ENCODE measurements at regions not wholly inside any gene's neighbourhood (a gene's known extent, or its start where the extent isn't known, plus 50 kb on each side); places are given as distances from the start of the nearest gene placed in this dataset.
A peak's percentile ranks its signal among the peaks of the same experiment; 100 is the strongest.
"Not testable (repeated sequence)": the region's sequence is repeated elsewhere in the genome, so short reads cannot be mapped to it uniquely, and the experiment has no call there.

- no peak overlapping the region for H3K27ac ChIP-seq (ENCODE audit: low read depth in 2 of 2, low read length in 2 of 2)
- no peaks in the 10 kb centered on the region for H3K9me3 ChIP-seq (ENCODE audit: control insufficient read depth in 2 of 3, insufficient read depth in 1 of 3, low read length in 3 of 3)
- no peaks in the 10 kb centered on the region for H3K27me3 ChIP-seq (ENCODE audit: control insufficient read depth, insufficient read depth, low read length)
- H3K4me3 ChIP-seq (ENCODE audit: low read length in 3 of 3), result no peak overlapping the region
- no peaks in the 10 kb centered on the region for H3K4me1 ChIP-seq (ENCODE audit: control insufficient read depth in 2 of 3, insufficient read depth in 2 of 3, low read depth in 1 of 3, low read length in 3 of 3)
- peak in 1 of 5 donors; percentile 54 for DNase-seq
- TF ChIP-seq CTCF (IDR thresholded peaks at IDR 0.05; ENCODE audit: borderline replicate concordance, extremely low read depth, insufficient read depth), result no peak
- intact Hi-C loops (cut with DNase I), result no loop called here
- no peak overlapping the region for H3K9ac ChIP-seq (ENCODE audit: low read length in 3 of 3)
- no peaks in the 10 kb centered on the region for H3K36me3 ChIP-seq (ENCODE audit: control insufficient read depth in 2 of 3, insufficient read depth in 3 of 3, low read length in 3 of 3)
- FAIRE-seq, result no peak
Observed at GRCh38 chr18:66005831-66006588, 255.2 kb downstream of the CDH7 start.

GRCh38 chr18:65998971-65999700 lies 248.3 kb downstream of the CDH7 start:
- H3K9ac ChIP-seq (ENCODE audit: low read length in 3 of 3); intact Hi-C loops (cut with DNase I); FAIRE-seq; H3K36me3 ChIP-seq (ENCODE audit: control insufficient read depth in 2 of 3, insufficient read depth in 3 of 3, low read length in 3 of 3); H3K4me3 ChIP-seq (ENCODE audit: low read length in 3 of 3); H3K27ac ChIP-seq (ENCODE audit: low read depth in 2 of 2, low read length in 2 of 2); H3K9me3 ChIP-seq (ENCODE audit: control insufficient read depth in 2 of 3, insufficient read depth in 1 of 3, low read length in 3 of 3); H3K27me3 ChIP-seq (ENCODE audit: control insufficient read depth, insufficient read depth, low read length); DNase-seq; H3K4me1 ChIP-seq (ENCODE audit: control insufficient read depth in 2 of 3, insufficient read depth in 2 of 3, low read depth in 1 of 3, low read length in 3 of 3): not testable (repeated sequence)

- Histone ChIP-seq H3K4me1 (ENCODE audit: control insufficient read depth in 2 of 3, insufficient read depth in 2 of 3, low read depth in 1 of 3, low read length in 3 of 3) (no peaks in the 10 kb centered on the region), H3K4me3 (ENCODE audit: low read length in 3 of 3) (no peak overlapping the region), H3K27me3 (ENCODE audit: control insufficient read depth, insufficient read depth, low read length) (no peaks in the 10 kb centered on the region), H3K9me3 (ENCODE audit: control insufficient read depth in 2 of 3, insufficient read depth in 1 of 3, low read length in 3 of 3) (no peaks in the 10 kb centered on the region), H3K36me3 (ENCODE audit: control insufficient read depth in 2 of 3, insufficient read depth in 3 of 3, low read length in 3 of 3) (no peaks in the 10 kb centered on the region), H3K9ac (ENCODE audit: low read length in 3 of 3) (no peak overlapping the region), H3K27ac (ENCODE audit: low read depth in 2 of 2, low read length in 2 of 2) (no peak overlapping the region)
- DNase-seq (no peak), FAIRE-seq (no peak)
- intact Hi-C loops (cut with DNase I), result no loop called here
- no peak for TF ChIP-seq CTCF (IDR thresholded peaks at IDR 0.05; ENCODE audit: borderline replicate concordance, extremely low read depth, insufficient read depth)
Observed at GRCh38 chr18:65995206-65995605, 244.4 kb downstream of the CDH7 start.

- no peaks in the 10 kb centered on the region for H3K9me3 ChIP-seq (ENCODE audit: control insufficient read depth in 2 of 3, insufficient read depth in 1 of 3, low read length in 3 of 3)
- DNase-seq (no peak), FAIRE-seq (no peak)
- no peak for TF ChIP-seq CTCF (IDR thresholded peaks at IDR 0.05; ENCODE audit: borderline replicate concordance, extremely low read depth, insufficient read depth)
- H3K4me1 ChIP-seq (ENCODE audit: control insufficient read depth in 2 of 3, insufficient read depth in 2 of 3, low read depth in 1 of 3, low read length in 3 of 3), result no peaks in the 10 kb centered on the region
- H3K4me3 ChIP-seq (ENCODE audit: low read length in 3 of 3), result no peak overlapping the region
- no peaks in the 10 kb centered on the region for H3K36me3 ChIP-seq (ENCODE audit: control insufficient read depth in 2 of 3, insufficient read depth in 3 of 3, low read length in 3 of 3)
- intact Hi-C loops (cut with DNase I), result no loop called here
- H3K27ac ChIP-seq (ENCODE audit: low read depth in 2 of 2, low read length in 2 of 2), result no peak overlapping the region
- H3K9ac ChIP-seq (ENCODE audit: low read length in 3 of 3), result no peak overlapping the region
- no peaks in the 10 kb centered on the region for H3K27me3 ChIP-seq (ENCODE audit: control insufficient read depth, insufficient read depth, low read length)
Observed at GRCh38 chr18:65994302-65994701, 243.5 kb downstream of the CDH7 start.
